Pancreas (tissue), 10 donors: ENCODE measurements at regions not wholly inside any gene's neighbourhood (a gene's known extent, or its start where the extent isn't known, plus 50 kb on each side); places are given as distances from the start of the nearest gene placed in this dataset.
"Not testable (repeated sequence)": the region's sequence is repeated elsewhere in the genome, so short reads cannot be mapped to it uniquely, and the experiment has no call there.

Experiments
- ATAC-seq, 4 donors: fragments of 200-7000 bp; cut with Tn5 transposase; one replicate each; pipeline versions ENCODE4 v1.8.0 to v1.9.1; 2020; ENCODE audit warnings: mild to moderate bottlenecking in 4 of 4, moderate library complexity in 4 of 4
- DNase-seq, 6 donors: peaks; one replicate each; pipeline ENCODE4 v3.0.0-alpha.2; 2020
- FAIRE-seq: peaks from 2 replicates; lab custom pipeline; 2012; peaks lifted over from hg19 to GRCh38; lab: Jason Lieb, UNC
- H3K27ac ChIP-seq, 4 donors: fragments of 200-600 bp; sonication (generic); 1 replicate in 3 of 4; 2 replicates in 1 of 4; pipeline versions ENCODE4 v1.5.0 to v1.8.0; 2020
- H3K27me3 ChIP-seq, 4 donors: fragments of 200-600 bp; one replicate each; pipeline ENCODE4 v1.8.0; 2021
- H3K36me3 ChIP-seq, 3 donors: fragments of 200-600 bp; sonication (generic) in 1 of 3; one replicate each; pipeline versions ENCODE4 v1.5.0 to v1.8.0; 2020 to 2021
- H3K4me1 ChIP-seq, 3 donors: fragments of 200-600 bp; one replicate each; pipeline ENCODE4 v1.8.0; 2021
- H3K4me3 ChIP-seq, 4 donors: fragments of 200-600 bp; sonication (generic) in 2 of 4; one replicate each; pipeline versions ENCODE4 v1.5.0 to v1.8.0; 2020 to 2021
- H3K9me3 ChIP-seq, 4 donors: fragments of 200-600 bp; one replicate each; pipeline ENCODE4 v1.8.0; 2021
- WGBS, 2 donors: extraction: QIAGEN DNeasy Blood & Tissue Kit; methylation state at CpG; one replicate each; pipeline ENCODE4 v1.1.7; 2013; 5-methylcytosine and 5-hydroxymethylcytosine counted together
- intact Hi-C, 3 donors: fragments of 100-400 bp; cut with DNase I; formaldehyde crosslinking; loops; one replicate each; pipeline versions ENCODE4 v1.11.1 to v1.14.2; 2022
- TF ChIP-seq, protein P1 (sequence below), 4 donors: fragments of 200-600 bp; sonication (generic) in 3 of 4; IDR thresholded peaks; one replicate each; pipeline versions ENCODE4 v1.5.0 to v1.8.0; 2021; ENCODE audit warnings: antibody characterized with exemption in 4 of 4
- donor health status: healthy with polysubstance abuse.
- donor health status: DM: no; HTN: no; CAD: no; lungs with moderate emphysema.
- donor health status: DM: no; HTN: no; CAD: no.
- donor health status: control.
- donor health status: control.
- donor health status: Bipolar disorder and iron deficiency.
- donor health status: DM: yes; HTN: yes; CAD: no.
- donor health status: DM: no; HTN: no; CAD: no.
- donor health status: DM: no; HTN: no; CAD: no.
- donor health status: DM: yes; HTN: yes; CAD: no.

DNA sequence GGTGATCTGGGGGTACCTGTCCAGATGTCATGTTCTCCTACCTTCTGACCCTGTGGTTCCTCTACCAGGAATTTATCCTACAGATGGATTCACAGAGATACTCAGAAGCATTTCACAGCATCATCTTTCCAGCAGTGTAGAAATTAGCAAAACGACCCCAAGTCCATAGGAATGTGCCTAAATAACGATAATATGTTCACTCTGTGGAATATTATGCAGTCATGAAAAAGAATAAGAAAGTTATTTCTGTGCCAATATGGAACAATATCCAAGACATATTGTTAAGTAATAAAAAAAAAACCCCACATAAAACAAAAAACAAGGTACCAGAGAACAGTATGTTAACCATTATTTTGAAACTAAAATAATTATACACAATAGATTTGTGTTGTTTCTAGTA, 123.8 kb upstream of the SDK1 start:
- TF ChIP-seq, protein P1, sequence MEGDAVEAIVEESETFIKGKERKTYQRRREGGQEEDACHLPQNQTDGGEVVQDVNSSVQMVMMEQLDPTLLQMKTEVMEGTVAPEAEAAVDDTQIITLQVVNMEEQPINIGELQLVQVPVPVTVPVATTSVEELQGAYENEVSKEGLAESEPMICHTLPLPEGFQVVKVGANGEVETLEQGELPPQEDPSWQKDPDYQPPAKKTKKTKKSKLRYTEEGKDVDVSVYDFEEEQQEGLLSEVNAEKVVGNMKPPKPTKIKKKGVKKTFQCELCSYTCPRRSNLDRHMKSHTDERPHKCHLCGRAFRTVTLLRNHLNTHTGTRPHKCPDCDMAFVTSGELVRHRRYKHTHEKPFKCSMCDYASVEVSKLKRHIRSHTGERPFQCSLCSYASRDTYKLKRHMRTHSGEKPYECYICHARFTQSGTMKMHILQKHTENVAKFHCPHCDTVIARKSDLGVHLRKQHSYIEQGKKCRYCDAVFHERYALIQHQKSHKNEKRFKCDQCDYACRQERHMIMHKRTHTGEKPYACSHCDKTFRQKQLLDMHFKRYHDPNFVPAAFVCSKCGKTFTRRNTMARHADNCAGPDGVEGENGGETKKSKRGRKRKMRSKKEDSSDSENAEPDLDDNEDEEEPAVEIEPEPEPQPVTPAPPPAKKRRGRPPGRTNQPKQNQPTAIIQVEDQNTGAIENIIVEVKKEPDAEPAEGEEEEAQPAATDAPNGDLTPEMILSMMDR (IDR thresholded peaks at IDR 0.05) = no peak
- intact Hi-C loops = no loop called here
- Histone ChIP-seq H3K27me3 (no peaks in the 10 kb centered on the region), H3K36me3 (no peaks in the 10 kb centered on the region), H3K27ac (no peak overlapping the region), H3K4me1 (peaks cover 0 to 4% (median 0%) of the 10 kb centered on the region in 3 donors), H3K4me3 (no peak overlapping the region), H3K9me3 (no peaks in the 10 kb centered on the region)
- DNase-seq (no peak), ATAC-seq (no peak), FAIRE-seq (no peak)
- 77 to 79% methylated on average over 2 of the region's 2 CpGs for WGBS, 2 donors

DNA sequence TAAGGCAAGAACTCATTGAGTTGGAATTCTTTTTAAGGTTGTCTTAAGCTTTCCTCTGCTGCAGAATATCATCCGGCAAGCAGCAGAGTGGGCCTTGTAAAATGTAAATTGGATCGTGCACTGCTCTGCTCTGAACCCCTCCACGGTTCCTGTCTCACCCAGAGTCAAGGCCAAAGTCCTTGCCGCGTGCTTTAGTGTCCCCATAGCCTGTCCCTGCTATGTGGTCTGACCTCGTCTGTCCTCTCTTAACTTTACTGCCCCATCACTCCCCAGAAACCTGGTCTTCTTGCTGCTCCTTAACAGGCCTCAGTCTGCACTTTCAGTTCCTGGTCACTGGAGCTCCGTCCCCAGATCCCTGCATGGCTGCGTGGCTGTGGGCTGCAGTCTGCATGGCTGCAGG, 121.6 kb upstream of the SDK1 start:
- FAIRE-seq (no peak), ATAC-seq (no peak), DNase-seq (no peak)
- TF ChIP-seq, protein P1 (IDR thresholded peaks at IDR 0.05) = no peak
- intact Hi-C loops = no loop called here
- Histone ChIP-seq H3K27me3 (no peaks in the 10 kb centered on the region), H3K27ac (no peak overlapping the region), H3K36me3 (no peaks in the 10 kb centered on the region), H3K9me3 (no peaks in the 10 kb centered on the region), H3K4me1 (peaks cover 0 to 4% (median 0%) of the 10 kb centered on the region in 3 donors), H3K4me3 (no peak overlapping the region)
- WGBS, 2 donors = 76 to 82% methylated on average over 8 of the region's 8 CpGs

DNA sequence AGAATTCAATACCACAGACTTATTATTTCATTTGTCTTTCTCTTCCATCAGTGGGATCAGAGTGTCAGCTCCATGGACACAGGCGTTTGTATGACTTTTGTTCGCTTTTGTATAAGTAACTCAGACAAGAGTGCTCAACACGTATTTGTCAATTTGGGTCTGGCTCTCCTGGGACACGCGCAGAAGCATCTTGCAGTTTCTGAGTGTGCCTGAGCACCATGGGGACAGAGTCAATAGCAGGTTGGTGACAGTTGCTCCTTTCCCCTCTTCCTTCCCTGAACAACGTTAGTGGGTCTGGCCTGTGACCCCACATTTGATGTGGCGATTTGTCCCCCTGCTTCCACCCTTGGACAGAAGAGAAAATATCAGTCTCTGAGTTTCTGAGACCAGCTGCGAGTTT, 120.4 kb upstream of the SDK1 start:
- H3K4me1 ChIP-seq = peaks cover 0 to 4% (median 0%) of the 10 kb centered on the region in 3 donors
- no peaks in the 10 kb centered on the region for H3K36me3 ChIP-seq
- H3K27ac ChIP-seq = peak overlapping the region in 1 of 4 donors; percentile 50
- WGBS, 2 donors = 82 to 87% methylated on average over 8 of the region's 8 CpGs
- FAIRE-seq (no peak), DNase-seq (no peak), ATAC-seq (no peak)
- TF ChIP-seq, protein P1 (IDR thresholded peaks at IDR 0.05) = no peak
- no peak overlapping the region for H3K4me3 ChIP-seq
- H3K27me3 ChIP-seq = no peaks in the 10 kb centered on the region
- intact Hi-C loops = no loop called here
- H3K9me3 ChIP-seq = no peaks in the 10 kb centered on the region

DNA sequence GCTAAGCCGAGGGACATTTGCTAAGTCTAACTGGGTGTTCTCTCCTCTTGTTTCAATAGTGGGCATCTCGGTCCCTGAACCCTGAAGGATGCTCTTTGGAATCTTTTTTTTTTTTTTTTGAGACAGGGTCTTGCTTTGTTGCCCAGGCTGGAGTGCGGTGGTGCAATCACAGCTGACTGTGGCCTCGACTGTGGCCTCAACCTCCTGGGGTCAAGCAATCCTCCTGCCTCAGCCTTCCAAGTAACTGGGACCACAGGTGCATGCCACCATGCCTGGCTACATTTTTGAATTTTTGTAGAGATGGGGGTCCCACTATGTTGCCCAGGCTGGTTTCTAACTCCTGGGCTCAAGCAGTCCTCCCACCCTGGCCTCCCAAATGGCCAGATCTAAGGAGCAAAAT, 119.0 kb upstream of the SDK1 start:
- H3K36me3 ChIP-seq, FAIRE-seq, intact Hi-C loops, H3K27me3 ChIP-seq, H3K9me3 ChIP-seq, H3K4me3 ChIP-seq, ATAC-seq, H3K4me1 ChIP-seq, DNase-seq: not testable (repeated sequence)
- whole genome bisulfite sequencing, 2 donors = 88 to 99% methylated on average over 4 of the region's 4 CpGs
- peak overlapping the region in 1 of 4 donors; percentile 50 for H3K27ac ChIP-seq

DNA sequence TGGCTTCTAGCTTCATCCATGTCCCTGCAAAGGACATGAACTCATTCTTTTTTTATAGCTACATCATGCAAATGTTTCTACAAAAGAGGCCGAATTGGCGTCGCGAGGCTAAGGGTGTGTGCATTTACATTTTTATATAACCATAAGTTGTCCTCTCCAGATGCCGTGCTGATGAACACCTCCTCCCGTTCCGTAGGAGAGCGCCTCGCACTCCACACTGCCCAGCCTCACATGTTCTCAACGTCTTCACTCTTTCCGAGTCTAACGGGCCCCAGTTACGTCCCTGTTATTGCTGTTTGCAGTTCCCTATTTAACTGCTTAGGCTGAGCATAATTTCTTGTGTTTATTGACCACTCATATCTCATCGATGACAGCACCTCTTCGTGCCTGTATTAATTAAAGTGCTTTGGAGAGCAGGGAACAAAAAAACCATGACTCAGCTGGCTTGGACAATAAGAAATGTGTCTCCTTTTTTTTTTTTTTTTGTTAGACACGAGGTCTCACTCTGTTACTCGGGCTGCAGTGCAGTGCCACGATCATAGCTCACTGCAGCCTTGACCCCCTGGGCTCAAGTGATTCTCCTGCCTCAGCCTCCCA, 113.5 kb upstream of the SDK1 start:
- no peak for ATAC-seq
- WGBS, 2 donors = 85 to 89% methylated on average over 18 of the region's 18 CpGs

More for the DNA sequence above, 113.5 kb upstream of the SDK1 start:
- Histone ChIP-seq H3K27me3 (no peaks in the 10 kb centered on the region), H3K27ac (no peak overlapping the region), H3K36me3 (no peaks in the 10 kb centered on the region), H3K9me3 (no peaks in the 10 kb centered on the region), H3K4me3 (no peak overlapping the region), H3K4me1 (no peaks in the 10 kb centered on the region)
- TF ChIP-seq, protein P1 (IDR thresholded peaks at IDR 0.05) = no peak
- DNase-seq (no peak), FAIRE-seq (no peak)
- intact Hi-C loops = no loop called here
